ENCODE measurements at regions not wholly inside any gene's neighbourhood (a gene's known extent, or its start where the extent isn't known, plus 50 kb on each side); places are given as distances from the start of the nearest gene placed in this dataset.

DNA sequence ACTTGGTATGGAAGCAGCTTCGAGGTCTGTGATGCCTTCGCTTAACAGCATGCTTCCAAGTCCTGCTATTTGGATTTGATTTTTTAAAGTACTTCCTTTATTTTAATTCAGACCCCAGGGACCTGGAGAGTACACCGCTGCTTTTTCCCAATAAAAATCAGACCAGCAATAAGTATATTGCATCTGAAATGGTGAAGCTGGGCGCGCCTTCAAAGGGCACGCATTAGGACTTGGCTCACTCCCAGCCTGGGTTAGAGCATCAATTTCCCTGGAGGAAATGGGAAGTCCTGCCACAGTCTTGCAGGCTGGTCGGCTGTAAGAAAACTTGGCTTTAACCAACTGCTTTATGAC, 325.1 kb downstream of the RRAGC start:
- no peak overlapping the region for H3K4me2 ChIP-seq (ENCODE audit: low read length)
- no peaks in the 10 kb centered on the region for H4K20me1 ChIP-seq (ENCODE audit: control insufficient read depth, insufficient read depth, low read depth, low read length)
- H3K36me3 ChIP-seq (ENCODE audit: control insufficient read depth, low read length) = no peaks in the 10 kb centered on the region
- H3K79me2 ChIP-seq (ENCODE audit: control insufficient read depth, low read length) = no peaks in the 10 kb centered on the region
- H3K27me3 ChIP-seq (ENCODE audit: control insufficient read depth, low read length) = peaks cover 29% of the 10 kb centered on the region
- H3F3A ChIP-seq (ENCODE audit: control insufficient read depth, insufficient read depth) = no peaks in the 10 kb centered on the region
- peaks cover 2% of the 10 kb centered on the region; the same call in 1 of the 2 replicates for H3K4me1 ChIP-seq (ENCODE audit: control insufficient read depth, low read length)
- H3K4me3 ChIP-seq (ENCODE audit: low read length) = no peak overlapping the region
- H3K27ac ChIP-seq (ENCODE audit: low read depth, low read length) = no peak overlapping the region
- TF ChIP-seq, protein P1, sequence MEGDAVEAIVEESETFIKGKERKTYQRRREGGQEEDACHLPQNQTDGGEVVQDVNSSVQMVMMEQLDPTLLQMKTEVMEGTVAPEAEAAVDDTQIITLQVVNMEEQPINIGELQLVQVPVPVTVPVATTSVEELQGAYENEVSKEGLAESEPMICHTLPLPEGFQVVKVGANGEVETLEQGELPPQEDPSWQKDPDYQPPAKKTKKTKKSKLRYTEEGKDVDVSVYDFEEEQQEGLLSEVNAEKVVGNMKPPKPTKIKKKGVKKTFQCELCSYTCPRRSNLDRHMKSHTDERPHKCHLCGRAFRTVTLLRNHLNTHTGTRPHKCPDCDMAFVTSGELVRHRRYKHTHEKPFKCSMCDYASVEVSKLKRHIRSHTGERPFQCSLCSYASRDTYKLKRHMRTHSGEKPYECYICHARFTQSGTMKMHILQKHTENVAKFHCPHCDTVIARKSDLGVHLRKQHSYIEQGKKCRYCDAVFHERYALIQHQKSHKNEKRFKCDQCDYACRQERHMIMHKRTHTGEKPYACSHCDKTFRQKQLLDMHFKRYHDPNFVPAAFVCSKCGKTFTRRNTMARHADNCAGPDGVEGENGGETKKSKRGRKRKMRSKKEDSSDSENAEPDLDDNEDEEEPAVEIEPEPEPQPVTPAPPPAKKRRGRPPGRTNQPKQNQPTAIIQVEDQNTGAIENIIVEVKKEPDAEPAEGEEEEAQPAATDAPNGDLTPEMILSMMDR (IDR thresholded peaks at IDR 0.05; ENCODE audit: low read depth, low read length, poor library complexity, severe bottlenecking) = no peak
- TF ChIP-seq EZH2phosphoT487 (IDR thresholded peaks at IDR 0.05; ENCODE audit: borderline replicate concordance, low read length) = no peak
- H3K9me2 ChIP-seq (replicated peaks; ENCODE audit: control insufficient read depth, low read length) = no peaks in the 10 kb centered on the region
- H3K9me3 ChIP-seq (ENCODE audit: control insufficient read depth, insufficient read depth, low read length) = no peaks in the 10 kb centered on the region

DNA sequence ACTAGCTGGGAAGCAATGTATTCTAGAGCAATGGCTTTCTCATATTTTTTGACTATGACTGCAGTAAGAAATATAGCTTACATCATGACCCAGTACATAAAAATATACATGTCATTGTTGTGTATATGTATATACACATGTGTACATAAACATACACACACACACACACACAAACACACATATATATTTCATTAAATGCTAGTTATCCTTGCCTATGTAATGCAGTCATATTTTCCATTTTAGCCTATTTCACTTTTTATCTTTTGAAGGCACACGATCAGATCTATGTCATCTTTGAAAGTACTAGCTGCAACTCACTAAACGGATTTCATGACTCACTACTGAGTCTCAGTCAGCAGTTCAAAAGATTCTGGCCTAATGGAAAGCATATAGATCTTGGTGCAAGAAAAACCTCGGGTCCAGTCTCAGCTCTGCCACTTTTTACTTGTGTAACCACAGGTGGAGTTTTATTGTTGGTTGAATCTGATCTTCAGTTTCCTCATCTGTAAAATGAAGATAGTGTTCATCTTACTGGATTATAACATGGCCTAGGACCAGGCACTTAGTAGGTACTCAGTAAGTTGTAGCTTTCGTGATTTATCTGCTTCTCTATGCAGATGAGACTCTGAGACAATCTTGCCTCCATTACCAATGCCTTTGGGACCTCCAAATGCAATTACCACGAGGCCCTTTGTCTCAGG, 325.6 kb downstream of the RRAGC start:
- Histone ChIP-seq H3F3A (ENCODE audit: control insufficient read depth, insufficient read depth) (no peaks in the 10 kb centered on the region), H3K9me2 (replicated peaks; ENCODE audit: control insufficient read depth, low read length) (no peaks in the 10 kb centered on the region), H3K27me3 (ENCODE audit: control insufficient read depth, low read length) (peaks cover 33% of the 10 kb centered on the region), H3K4me3 (ENCODE audit: low read length) (no peak overlapping the region), H4K20me1 (ENCODE audit: control insufficient read depth, insufficient read depth, low read depth, low read length) (no peaks in the 10 kb centered on the region), H3K4me1 (ENCODE audit: control insufficient read depth, low read length) (no peaks in the 10 kb centered on the region), H3K79me2 (ENCODE audit: control insufficient read depth, low read length) (no peaks in the 10 kb centered on the region), H3K27ac (ENCODE audit: low read depth, low read length) (no peak overlapping the region), H3K9me3 (ENCODE audit: control insufficient read depth, insufficient read depth, low read length) (no peaks in the 10 kb centered on the region), H3K36me3 (ENCODE audit: control insufficient read depth, low read length) (no peaks in the 10 kb centered on the region), H3K4me2 (ENCODE audit: low read length) (no peak overlapping the region)
- TF ChIP-seq, protein P1 (IDR thresholded peaks at IDR 0.05; ENCODE audit: low read depth, low read length, poor library complexity, severe bottlenecking) = no peak
- TF ChIP-seq EZH2phosphoT487 (IDR thresholded peaks at IDR 0.05; ENCODE audit: borderline replicate concordance, low read length) = no peak

DNA sequence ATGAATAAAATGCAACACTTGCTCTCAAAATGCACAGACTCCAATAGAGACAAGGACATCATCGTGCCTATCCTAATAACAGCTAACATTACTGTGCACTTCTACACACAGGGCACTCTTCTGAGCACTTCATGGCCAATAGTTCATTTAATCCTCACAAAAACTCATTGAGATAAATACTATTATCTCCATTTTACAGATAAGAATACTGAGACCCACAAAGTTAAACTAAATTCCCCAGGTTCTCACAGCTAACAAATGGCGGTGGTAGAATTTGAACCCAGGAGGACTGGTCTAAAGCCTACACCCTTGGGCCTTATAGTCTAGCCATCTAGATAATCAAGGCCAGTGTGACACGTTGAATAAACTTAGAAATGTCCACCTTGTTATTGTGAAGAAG, 328.6 kb downstream of the RRAGC start:
- Histone ChIP-seq H3K9me2 (replicated peaks; ENCODE audit: control insufficient read depth, low read length) (no peaks in the 10 kb centered on the region), H3K4me3 (ENCODE audit: low read length) (no peak overlapping the region), H3K9me3 (ENCODE audit: control insufficient read depth, insufficient read depth, low read length) (no peaks in the 10 kb centered on the region), H4K20me1 (ENCODE audit: control insufficient read depth, insufficient read depth, low read depth, low read length) (no peaks in the 10 kb centered on the region), H3K4me2 (ENCODE audit: low read length) (no peak overlapping the region), H3K4me1 (ENCODE audit: control insufficient read depth, low read length) (no peaks in the 10 kb centered on the region), H3K27ac (ENCODE audit: low read depth, low read length) (no peak overlapping the region), H3F3A (ENCODE audit: control insufficient read depth, insufficient read depth) (no peaks in the 10 kb centered on the region), H3K36me3 (ENCODE audit: control insufficient read depth, low read length) (no peaks in the 10 kb centered on the region), H3K79me2 (ENCODE audit: control insufficient read depth, low read length) (no peaks in the 10 kb centered on the region), H3K27me3 (ENCODE audit: control insufficient read depth, low read length) (peaks cover 23% of the 10 kb centered on the region)
- TF ChIP-seq, protein P1 (IDR thresholded peaks at IDR 0.05; ENCODE audit: low read depth, low read length, poor library complexity, severe bottlenecking) = no peak
- TF ChIP-seq EZH2phosphoT487 (IDR thresholded peaks at IDR 0.05; ENCODE audit: borderline replicate concordance, low read length) = no peak

Data from DOHH2 (cell line).